HUDEP-2 (cell line): ENCODE measurements at regions not wholly inside any gene's neighbourhood (a gene's known extent, or its start where the extent isn't known, plus 50 kb on each side); places are given as distances from the start of the nearest gene placed in this dataset.

ENCODE experiments used
- DNase-seq, 76 experiments: peaks; one replicate each; lab custom pipeline; 2025; ENCODE audit not compliant: unreplicated experiment in 76 of 76; lab: John Stamatoyannopoulos, UW

GRCh38 chr14:95442633-95443021 lies 73.8 kb downstream of the SYNE3 start:
- peak in 68 of 76 experiments; percentile 4 to 76 (median 49) for DNase-seq

- no peak for DNase-seq
Observed at GRCh38 chr14:95442016-95442632, 74.3 kb downstream of the SYNE3 start.

GRCh38 chr14:95440951-95441350 lies 75.5 kb downstream of the SYNE3 start:
- DNase-seq = no peak

GRCh38 chr14:95440496-95440895 lies 76.0 kb downstream of the SYNE3 start:
- DNase-seq = no peak

- DNase-seq = no peak
Observed at GRCh38 chr14:95439881-95440280, 76.6 kb downstream of the SYNE3 start.

- DNase-seq = no peak
Observed at GRCh38 chr14:95437715-95438114, 78.7 kb downstream of the SYNE3 start.

GRCh38 chr14:95436354-95436753 lies 80.1 kb downstream of the SYNE3 start:
- DNase-seq = no peak

GRCh38 chr14:95434121-95434520 lies 82.3 kb downstream of the SYNE3 start:
- DNase-seq = no peak

- no peak for DNase-seq
Observed at GRCh38 chr14:95433094-95433478, 83.4 kb downstream of the SYNE3 start.

GRCh38 chr14:95432144-95433093 lies 84.0 kb downstream of the SYNE3 start:
- peak in 1 of 76 experiments; percentile 8 for DNase-seq

GRCh38 chr14:95431199-95432143 lies 85.0 kb downstream of the SYNE3 start:
- peak in 5 of 76 experiments; percentile 3 to 25 (median 16) for DNase-seq

- no peak for DNase-seq
Observed at GRCh38 chr14:95428557-95428956, 87.9 kb downstream of the SYNE3 start.

GRCh38 chr14:95426116-95426475 lies 90.4 kb downstream of the SYNE3 start:
- no peak for DNase-seq

- no peak for DNase-seq
Observed at GRCh38 chr14:95425369-95426115, 90.9 kb downstream of the SYNE3 start.

- peak in 38 of 76 experiments; percentile 4 to 52 (median 18) for DNase-seq
Observed at GRCh38 chr14:95424529-95424928, 91.9 kb downstream of the SYNE3 start.

- DNase-seq = no peak
Observed at GRCh38 chr14:95421741-95422140, 94.7 kb downstream of the SYNE3 start.

GRCh38 chr14:95420060-95420459 lies 96.4 kb downstream of the SYNE3 start:
- no peak for DNase-seq

- no peak for DNase-seq
Observed at GRCh38 chr14:95419569-95419968, 96.9 kb downstream of the SYNE3 start.

GRCh38 chr14:95418858-95419257 lies 97.6 kb downstream of the SYNE3 start:
- no peak for DNase-seq

- DNase-seq = no peak
Observed at GRCh38 chr14:95417492-95417891, 97.8 kb upstream of the CLMN start.
